HG03575 (cell line): ENCODE measurements at regions not wholly inside any gene's neighbourhood (a gene's known extent, or its start where the extent isn't known, plus 50 kb on each side); places are given as distances from the start of the nearest gene placed in this dataset.

Source experiments
- ATAC-seq: cut with Tn5 transposase; IDR thresholded peaks from one replicate; pipeline ENCODE4 v1.9.1; 2021; ENCODE audit not compliant: unreplicated experiment, insufficient number of reproducible peaks, low FRiP score; ENCODE audit errors: extremely low read depth

DNA sequence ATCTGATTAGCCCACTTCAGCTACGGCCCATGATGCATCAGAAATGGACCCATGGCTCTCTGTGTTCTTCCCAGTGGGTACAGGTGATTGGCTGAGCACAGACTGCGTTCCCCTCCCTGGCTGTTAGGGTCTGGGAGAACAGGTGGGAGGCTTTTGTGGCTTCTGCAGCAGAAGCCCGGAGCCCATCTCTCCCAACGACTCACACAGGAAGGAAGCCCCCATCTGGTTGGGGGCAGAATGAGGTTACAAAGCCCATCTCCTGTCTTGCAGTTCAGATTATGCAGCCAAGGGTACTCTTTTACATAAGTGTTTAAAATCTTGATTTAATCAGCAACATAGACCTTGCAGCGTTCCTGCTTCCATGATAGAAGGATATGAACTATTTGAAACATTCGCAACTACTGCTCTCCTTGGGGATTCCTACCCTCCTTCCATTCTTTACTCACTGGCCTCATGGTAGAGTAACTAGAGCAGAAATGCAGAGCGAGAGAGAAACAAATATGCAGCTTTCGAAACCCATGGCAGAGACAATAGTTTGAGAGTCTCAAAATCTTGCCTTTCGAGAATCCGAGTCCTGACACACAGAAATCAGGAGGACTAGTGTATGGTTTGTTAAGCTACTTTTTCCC lies 291.3 kb downstream of the TLE3 start:
- no peak for ATAC-seq

- ATAC-seq, result no peak
Observed at GRCh38 chr15:69807721-69808120, 290.0 kb downstream of the TLE3 start.

DNA sequence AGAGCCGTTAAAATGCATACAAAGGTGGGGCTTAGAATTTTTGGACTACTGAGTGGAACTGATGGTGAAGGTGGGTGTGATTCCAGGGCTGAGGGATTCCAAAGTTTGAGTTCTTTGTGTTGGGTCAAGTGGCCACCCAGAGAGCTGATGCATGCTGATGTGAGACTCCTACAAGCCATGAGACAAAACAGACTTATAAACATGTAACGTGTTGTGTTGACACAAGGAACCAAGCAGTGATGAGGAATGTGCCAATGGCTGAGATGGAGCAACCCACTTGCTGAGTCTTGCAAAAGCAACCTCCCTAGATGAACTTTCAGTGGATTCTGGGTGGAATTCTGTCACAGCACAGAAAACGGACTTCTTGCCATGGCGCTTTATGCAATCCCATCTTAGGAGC lies 289.0 kb downstream of the TLE3 start:
- no peak for ATAC-seq

GRCh38 chr15:69809421-69809820 lies 288.3 kb downstream of the TLE3 start:
- no peak for ATAC-seq

GRCh38 chr15:69810431-69811354 lies 287.0 kb downstream of the TLE3 start:
- no peak for ATAC-seq

DNA sequence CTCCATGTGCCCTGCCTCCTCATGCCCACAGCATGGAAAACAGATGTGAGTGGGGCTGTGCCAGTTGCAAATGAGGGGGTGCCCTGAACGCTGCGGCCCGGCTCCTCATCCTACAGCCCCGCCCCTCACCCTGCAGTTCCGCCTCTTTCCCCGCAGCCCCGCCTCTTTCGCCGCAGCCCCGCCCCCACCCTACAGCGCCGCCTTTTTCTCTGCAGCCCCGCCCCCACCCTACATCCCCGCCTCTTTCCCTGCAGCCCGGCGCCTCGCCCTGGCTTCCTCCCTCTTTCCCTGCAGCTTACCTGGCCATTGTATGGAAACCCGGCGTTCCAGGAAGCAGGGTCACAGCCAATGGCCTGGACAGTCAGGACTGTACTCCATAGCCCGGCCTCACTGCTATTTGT lies 284.9 kb downstream of the TLE3 start:
- no peak for ATAC-seq

- no peak for ATAC-seq
Observed at GRCh38 chr15:69813881-69814280, 283.8 kb downstream of the TLE3 start.

GRCh38 chr15:69814932-69815331 lies 282.8 kb downstream of the TLE3 start:
- ATAC-seq, result no peak

DNA sequence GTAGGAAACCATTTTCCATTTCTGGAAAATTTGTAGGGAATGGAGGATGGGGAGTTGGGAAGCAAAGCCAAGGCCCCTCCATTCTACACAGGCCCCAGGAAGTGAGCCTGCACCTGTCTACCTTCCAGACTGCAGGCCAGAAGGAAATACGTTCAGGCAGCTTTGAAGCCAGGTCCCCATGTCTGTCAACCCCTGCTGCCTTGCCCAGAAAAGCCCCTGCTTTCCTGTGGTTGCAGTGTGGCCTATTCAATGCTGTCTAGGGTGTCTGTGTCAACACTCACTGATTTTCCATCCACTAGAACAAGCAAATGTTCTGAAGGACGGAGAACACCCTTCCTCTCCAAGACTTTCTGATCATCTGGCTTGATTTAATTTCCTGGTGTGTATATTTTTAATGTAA lies 281.9 kb downstream of the TLE3 start:
- ATAC-seq, result no peak

DNA sequence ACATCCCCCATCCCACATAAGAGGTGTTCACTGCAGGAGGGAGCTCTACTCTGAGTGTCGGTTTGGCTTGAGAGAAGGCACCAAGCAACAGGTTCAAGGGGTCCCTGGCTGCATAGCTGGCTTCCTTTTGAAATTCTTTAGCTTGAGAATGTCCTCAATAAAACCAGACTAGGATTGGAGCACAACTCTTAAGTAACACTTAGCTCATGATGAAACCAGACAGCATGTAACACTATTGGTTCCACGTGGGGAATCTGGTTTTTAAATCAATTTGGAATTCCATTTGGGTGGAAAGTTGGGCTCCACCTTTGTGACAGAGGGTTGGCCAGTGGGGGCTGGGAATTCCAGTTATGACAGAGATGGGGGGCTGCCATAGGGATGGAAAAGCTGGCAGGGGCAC lies 281.2 kb downstream of the TLE3 start:
- ATAC-seq, result no peak

GRCh38 chr15:69818529-69818928 lies 279.2 kb downstream of the TLE3 start:
- ATAC-seq, result no peak

GRCh38 chr15:69819371-69819770 lies 278.3 kb downstream of the TLE3 start:
- no peak for ATAC-seq

DNA sequence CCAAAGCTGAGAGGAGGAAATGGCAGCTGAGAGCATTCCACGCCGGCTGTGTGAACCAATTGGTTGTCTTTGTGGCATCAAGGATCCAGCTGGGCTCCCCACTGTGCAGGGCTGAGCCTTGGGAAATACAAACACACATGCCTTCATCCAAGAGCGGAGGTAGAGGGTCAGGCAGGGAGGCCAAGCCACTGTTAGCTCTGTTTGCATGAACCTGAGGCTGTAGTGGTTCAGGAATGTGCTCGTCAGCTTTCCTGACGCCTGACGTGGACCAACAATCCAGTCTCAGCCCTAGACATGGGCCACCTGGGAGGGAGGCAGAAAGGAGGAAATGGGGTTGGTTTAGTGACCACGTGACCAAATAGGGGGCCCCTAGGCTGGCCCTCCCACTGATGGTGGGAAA lies 276.9 kb downstream of the TLE3 start:
- no peak for ATAC-seq

GRCh38 chr15:69823223-69823907 lies 274.4 kb downstream of the TLE3 start:
- no peak for ATAC-seq

GRCh38 chr15:69824075-69824876 lies 273.4 kb downstream of the TLE3 start:
- no peak for ATAC-seq

DNA sequence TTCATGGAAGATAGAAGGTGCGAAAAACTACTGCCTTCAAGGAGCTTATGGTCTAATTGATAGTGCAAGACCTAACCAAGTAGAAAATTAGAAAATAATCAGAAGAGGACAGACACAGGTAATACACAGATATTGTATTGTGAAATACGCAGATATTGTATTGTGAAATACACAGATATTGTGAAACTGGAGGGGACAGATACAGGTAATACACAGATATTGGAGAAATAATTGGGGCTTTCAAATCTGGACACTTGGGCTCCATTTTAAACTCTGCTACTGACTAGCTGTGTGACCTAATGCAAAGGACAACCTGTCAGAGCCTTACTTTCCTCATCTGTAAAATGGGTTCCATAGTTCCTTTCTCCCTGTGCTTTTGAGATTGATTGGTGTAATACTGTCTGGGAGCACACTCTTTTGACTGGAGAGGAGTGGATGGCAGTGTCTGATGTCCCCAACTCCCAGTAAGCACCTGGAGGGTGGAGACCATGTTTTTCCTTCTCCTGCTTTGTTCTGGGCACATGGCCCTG lies 272.8 kb downstream of the TLE3 start:
- no peak for ATAC-seq

DNA sequence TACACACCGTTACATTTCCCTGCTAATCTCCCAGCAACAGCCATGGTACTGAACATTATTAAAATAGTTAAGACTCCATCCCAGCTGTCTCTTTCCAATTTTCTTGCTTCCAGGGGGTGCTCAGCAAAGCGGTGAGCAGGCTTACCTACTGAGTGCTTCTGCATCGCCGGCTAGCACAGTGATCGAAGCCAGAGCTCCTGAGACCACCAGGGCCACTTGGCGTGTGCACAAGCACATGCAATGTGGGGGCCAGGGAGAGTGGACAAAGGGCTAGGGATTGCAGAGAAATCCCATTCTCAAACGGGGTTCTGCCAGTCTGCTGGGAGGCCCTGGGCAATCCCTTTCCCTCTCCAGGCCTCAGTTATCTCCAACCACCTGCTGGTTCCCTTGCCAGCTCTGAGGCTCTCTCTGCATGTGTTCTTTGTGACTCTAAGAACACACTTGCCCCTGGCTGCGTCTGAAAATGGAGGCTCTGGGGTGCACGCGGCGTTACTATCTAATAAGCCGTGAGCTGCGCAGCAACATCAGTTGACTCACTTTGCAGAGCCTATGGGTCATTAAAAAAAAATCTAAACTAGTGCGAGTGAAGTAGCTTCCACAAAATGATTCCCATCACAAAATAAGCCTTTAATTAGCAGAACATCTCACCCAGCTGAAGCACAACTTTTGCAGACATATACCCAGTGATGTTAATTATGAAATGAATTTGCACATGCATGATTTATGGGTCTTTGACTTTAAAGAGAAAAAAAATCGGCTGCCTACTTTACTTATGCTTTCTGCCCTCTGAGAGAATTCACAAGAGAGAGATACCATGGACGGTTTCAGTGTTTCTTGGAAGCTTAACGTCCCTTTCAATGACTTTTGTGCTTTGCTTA lies 271.5 kb downstream of the TLE3 start:
- no peak for ATAC-seq

- no peak for ATAC-seq
Observed at GRCh38 chr15:69826819-69827175, 270.9 kb downstream of the TLE3 start.
